ENCODE measurements at regions not wholly inside any gene's neighbourhood (a gene's known extent, or its start where the extent isn't known, plus 50 kb on each side); places are given as distances from the start of the nearest gene placed in this dataset.

GRCh38 chr16:5826332-5826731, 728.7 kb upstream of the EEF2KMT start:
- TF ChIP-seq, protein P1, sequence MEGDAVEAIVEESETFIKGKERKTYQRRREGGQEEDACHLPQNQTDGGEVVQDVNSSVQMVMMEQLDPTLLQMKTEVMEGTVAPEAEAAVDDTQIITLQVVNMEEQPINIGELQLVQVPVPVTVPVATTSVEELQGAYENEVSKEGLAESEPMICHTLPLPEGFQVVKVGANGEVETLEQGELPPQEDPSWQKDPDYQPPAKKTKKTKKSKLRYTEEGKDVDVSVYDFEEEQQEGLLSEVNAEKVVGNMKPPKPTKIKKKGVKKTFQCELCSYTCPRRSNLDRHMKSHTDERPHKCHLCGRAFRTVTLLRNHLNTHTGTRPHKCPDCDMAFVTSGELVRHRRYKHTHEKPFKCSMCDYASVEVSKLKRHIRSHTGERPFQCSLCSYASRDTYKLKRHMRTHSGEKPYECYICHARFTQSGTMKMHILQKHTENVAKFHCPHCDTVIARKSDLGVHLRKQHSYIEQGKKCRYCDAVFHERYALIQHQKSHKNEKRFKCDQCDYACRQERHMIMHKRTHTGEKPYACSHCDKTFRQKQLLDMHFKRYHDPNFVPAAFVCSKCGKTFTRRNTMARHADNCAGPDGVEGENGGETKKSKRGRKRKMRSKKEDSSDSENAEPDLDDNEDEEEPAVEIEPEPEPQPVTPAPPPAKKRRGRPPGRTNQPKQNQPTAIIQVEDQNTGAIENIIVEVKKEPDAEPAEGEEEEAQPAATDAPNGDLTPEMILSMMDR (IDR thresholded peaks at IDR 0.05; ENCODE audit: low read depth, low read length, poor library complexity, severe bottlenecking): no peak
- no peak for TF ChIP-seq EZH2phosphoT487 (IDR thresholded peaks at IDR 0.05; ENCODE audit: borderline replicate concordance, low read length)
